Ishikawa (cell line): ENCODE measurements at regions not wholly inside any gene's neighbourhood (a gene's known extent, or its start where the extent isn't known, plus 50 kb on each side); places are given as distances from the start of the nearest gene placed in this dataset.

ENCODE experiments used
- CEBPB ChIP-seq: IDR thresholded peaks from 2 replicates; pipeline ENCODE4 v1.6.1; 2012
- CREB1 ChIP-seq: IDR thresholded peaks from 2 replicates; pipeline ENCODE4 v1.6.1; 2012; ENCODE audit warnings: low read depth
- EGR1 ChIP-seq: IDR thresholded peaks from 2 replicates; pipeline ENCODE4 v1.6.1; 2012
- EP300 ChIP-seq: IDR thresholded peaks from 2 replicates; pipeline ENCODE4 v1.6.1; 2012; ENCODE audit warnings: borderline replicate concordance
- FOXM1 ChIP-seq: IDR thresholded peaks from 2 replicates; pipeline ENCODE4 v1.6.1; 2012; ENCODE audit warnings: low read depth, borderline replicate concordance
- MAX ChIP-seq: IDR thresholded peaks from 2 replicates; pipeline ENCODE4 v1.6.1; 2012
- NFIC ChIP-seq: IDR thresholded peaks from 2 replicates; pipeline ENCODE4 v1.6.1; 2012
- RAD21 ChIP-seq: IDR thresholded peaks from 2 replicates; pipeline ENCODE4 v1.6.1; 2012; ENCODE audit warnings: low read depth
- REST ChIP-seq: IDR thresholded peaks from 2 replicates; pipeline ENCODE4 v1.6.1; 2012; ENCODE audit warnings: low read depth, mild to moderate bottlenecking
- TAF1 ChIP-seq: IDR thresholded peaks from 2 replicates; pipeline ENCODE4 v1.6.1; 2012; ENCODE audit warnings: low read depth, mild to moderate bottlenecking
- TCF12 ChIP-seq: IDR thresholded peaks from 2 replicates; pipeline ENCODE4 v1.6.1; 2012; ENCODE audit warnings: low read depth
- TEAD4 ChIP-seq: IDR thresholded peaks from 2 replicates; pipeline ENCODE4 v1.6.1; 2012
- USF1 ChIP-seq: IDR thresholded peaks from 2 replicates; pipeline ENCODE4 v1.6.1; 2012
- YY1 ChIP-seq: IDR thresholded peaks from 2 replicates; pipeline ENCODE4 v1.6.1; 2012; ENCODE audit warnings: low read depth
- ZBTB7A ChIP-seq: IDR thresholded peaks from 2 replicates; pipeline ENCODE4 v1.6.1; 2012; ENCODE audit warnings: low read depth

DNA sequence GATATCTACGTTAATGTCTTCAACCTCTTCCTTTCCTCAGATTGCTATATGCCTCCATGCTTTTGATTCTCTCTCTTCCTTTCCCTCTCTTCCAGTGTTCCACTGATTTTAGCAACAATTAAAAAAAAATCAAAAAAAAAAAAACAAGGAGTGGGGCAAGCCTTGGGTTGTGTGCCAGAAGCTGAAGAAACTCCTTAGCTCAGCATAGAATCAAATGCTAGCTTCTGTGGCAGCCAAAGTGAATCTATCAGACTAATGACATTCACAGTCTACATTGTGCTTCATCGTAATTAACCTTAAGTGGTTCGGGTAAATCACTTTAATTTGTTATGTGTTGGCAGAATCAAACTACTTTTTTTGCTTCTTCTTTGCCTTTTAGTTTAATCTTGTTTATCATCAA is 237.3 kb downstream of the TMEM167A start:
- TF ChIP-seq USF1 (no peak), CREB1 (no peak), MAX (no peak), EP300 (no peak), TAF1 (no peak), CEBPB (no peak), TCF12 (no peak), EGR1 (no peak), REST (no peak), TEAD4 (no peak), NFIC (no peak)

- TF ChIP-seq REST (no peak), NFIC (no peak), CREB1 (no peak)
These were observed 241.7 kb downstream of the TMEM167A start for GRCh38 chr5:82835488-82835887.

- no peak for TF ChIP-seq ZBTB7A
- no peak for TF ChIP-seq EGR1
- TF ChIP-seq TAF1: no peak
- no peak for TF ChIP-seq RAD21
- TF ChIP-seq USF1: no peak
- TF ChIP-seq CREB1: no peak
- TF ChIP-seq REST: no peak
- TF ChIP-seq FOXM1: no peak
- TF ChIP-seq NFIC: no peak
- no peak for TF ChIP-seq YY1
- TF ChIP-seq EP300: no peak
- no peak for TF ChIP-seq MAX
- no peak for TF ChIP-seq TEAD4
- no peak for TF ChIP-seq CEBPB
- TF ChIP-seq TCF12: no peak
These were observed 243.0 kb downstream of the TMEM167A start for GRCh38 chr5:82834151-82834550.

GRCh38 chr5:82833277-82833676 is 243.9 kb downstream of the TMEM167A start:
- TF ChIP-seq EP300: no peak
- TF ChIP-seq RAD21: no peak
- TF ChIP-seq ZBTB7A: no peak

DNA sequence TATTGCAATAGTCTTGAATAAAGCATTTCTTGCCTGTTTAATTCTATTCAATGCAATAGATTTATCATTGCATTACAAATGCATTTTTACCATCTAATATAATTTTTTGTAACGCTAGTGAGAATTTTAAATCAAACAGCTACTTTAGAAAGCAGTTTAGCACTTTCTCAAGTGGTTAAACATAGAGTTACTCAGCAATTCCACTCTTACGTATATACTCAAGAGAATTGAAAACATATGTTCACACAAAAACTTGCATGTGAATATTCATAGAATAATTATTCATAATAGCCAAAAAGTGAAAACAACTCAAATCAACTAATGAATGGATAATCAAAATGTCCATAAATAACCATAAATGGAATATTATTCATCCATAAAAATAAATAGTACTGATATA is 244.7 kb downstream of the TMEM167A start:
- TF ChIP-seq CEBPB (no peak), FOXM1 (no peak), EGR1 (no peak), YY1 (no peak), USF1 (no peak), REST (no peak), TEAD4 (no peak), TAF1 (no peak), MAX (no peak), TCF12 (no peak)
